Esophagus muscularis mucosa (tissue), 4 donors: ENCODE measurements at regions not wholly inside any gene's neighbourhood (a gene's known extent, or its start where the extent isn't known, plus 50 kb on each side); places are given as distances from the start of the nearest gene placed in this dataset.

Source experiments
- DNase-seq: peaks from one replicate; pipeline ENCODE4 v3.0.0-alpha.2; 2017; ENCODE audit errors: extremely low spot score
- H3K27ac ChIP-seq, 4 donors: fragments of 200-600 bp; sonication (generic); replicated peaks in 1 of 4; 1 replicate in 3 of 4; 2 replicates in 1 of 4; pipeline ENCODE4 v1.5.1; 2016 to 2019; ENCODE audit warnings: mild to moderate bottlenecking in 1 of 4
- H3K27me3 ChIP-seq, 4 donors: fragments of 200-600 bp; sonication (generic); one replicate each; pipeline versions ENCODE4 v1.5.1 to v1.6.0; 2016 to 2019
- H3K36me3 ChIP-seq, 4 donors: fragments of 200-600 bp; sonication (generic); one replicate each; pipeline ENCODE4 v1.5.1; 2016 to 2019
- H3K4me1 ChIP-seq, 4 donors: fragments of 200-600 bp; sonication (generic); one replicate each; pipeline ENCODE4 v1.5.1; 2016 to 2019
- H3K4me3 ChIP-seq, 4 donors: fragments of 200-600 bp; sonication (generic); 1 replicate in 2 of 4; 2 replicates in 2 of 4; pipeline ENCODE4 v1.5.1; 2016 to 2019; ENCODE audit warnings: mild to moderate bottlenecking in 4 of 4, moderate library complexity in 1 of 4
- H3K9me3 ChIP-seq, 4 donors: fragments of 200-600 bp; sonication (generic); 1 replicate in 3 of 4; 2 replicates in 1 of 4; pipeline ENCODE4 v1.5.1; 2016 to 2019
- CTCF ChIP-seq, 3 experiments: fragments of 200-600 bp in 2 of 3; fragments of 450-650 bp in 1 of 3; sonication (generic) in 2 of 3; IDR thresholded peaks; one replicate each; pipeline ENCODE4 v1.5.1; 2017 to 2019; ENCODE audit warnings: antibody characterized with exemption in 3 of 3, mild to moderate bottlenecking in 2 of 3, moderate library complexity in 1 of 3
- EP300 ChIP-seq: sonication (generic); formaldehyde crosslinking; IDR thresholded peaks from one replicate; pipeline ENCODE4 v1.6.1; 2017; ENCODE audit warnings: antibody characterized with exemption
- POLR2A ChIP-seq: fragments of 450-650 bp; IDR thresholded peaks from one replicate; pipeline ENCODE4 v1.6.1; 2017; ENCODE audit warnings: antibody characterized with exemption, moderate library complexity, mild to moderate bottlenecking, low read depth
- POLR2AphosphoS5 ChIP-seq, 2 donors: sonication (generic); formaldehyde crosslinking; IDR thresholded peaks; one replicate each; pipeline ENCODE4 v1.6.1; 2017; ENCODE audit warnings: antibody characterized with exemption in 2 of 2
- WGBS: methylation state at CpG from one replicate; pipeline ENCODE4 v1.1.5; 2018; 5-methylcytosine and 5-hydroxymethylcytosine counted together
- intact Hi-C: fragments of 100-400 bp; cut with DNase I; formaldehyde crosslinking; loops from one replicate; pipeline ENCODE4 v1.15.1; 2023

- H3K27ac ChIP-seq, result no peak overlapping the region
- peaks cover 0 to 8% (median 0%) of the 10 kb centered on the region in 4 donors for H3K27me3 ChIP-seq
- no peak overlapping the region for H3K4me3 ChIP-seq
- no peak for TF ChIP-seq EP300
- no peak for TF ChIP-seq POLR2A
- no peak for TF ChIP-seq CTCF (IDR thresholded peaks at IDR 0.05)
- intact Hi-C loops, result no loop called here
- no peaks in the 10 kb centered on the region for H3K36me3 ChIP-seq
- no peak for DNase-seq
- H3K4me1 ChIP-seq, result no peaks in the 10 kb centered on the region
- H3K9me3 ChIP-seq, result no peaks in the 10 kb centered on the region
- 92% methylated on average over 2 of the region's 2 CpGs for WGBS
Observed at GRCh38 chr7:65233409-65234034, 140.1 kb upstream of the ZNF92 start.

- TF ChIP-seq EP300, result no peak
- TF ChIP-seq POLR2AphosphoS5 (IDR thresholded peaks at IDR 0.05), result no peak
- no peak for DNase-seq
- Histone ChIP-seq H3K27ac (no peak overlapping the region), H3K36me3 (no peaks in the 10 kb centered on the region), H3K27me3 (no peaks in the 10 kb centered on the region), H3K4me1 (no peaks in the 10 kb centered on the region), H3K9me3 (no peaks in the 10 kb centered on the region), H3K4me3 (no peak overlapping the region)
- 95% methylated on average over 1 of the region's 1 CpG for WGBS
- intact Hi-C loops, result no loop called here
Observed at GRCh38 chr7:65230231-65230630, 143.4 kb upstream of the ZNF92 start.

- Histone ChIP-seq H3K4me1 (no peaks in the 10 kb centered on the region), H3K36me3 (no peaks in the 10 kb centered on the region), H3K4me3 (no peak overlapping the region), H3K27me3 (no peaks in the 10 kb centered on the region), H3K9me3 (no peaks in the 10 kb centered on the region), H3K27ac (no peak overlapping the region)
- intact Hi-C loops, result no loop called here
- no peak for DNase-seq
- no peak for TF ChIP-seq POLR2AphosphoS5 (IDR thresholded peaks at IDR 0.05)
- no peak for TF ChIP-seq POLR2A
- no peak for TF ChIP-seq CTCF (IDR thresholded peaks at IDR 0.05)
- no peak for TF ChIP-seq EP300
- WGBS, result 98% methylated on average over 6 of the region's 6 CpGs
Observed at GRCh38 chr7:65225422-65226006, 148.1 kb upstream of the ZNF92 start.

- intact Hi-C loops, result no loop called here
- Histone ChIP-seq H3K27ac (no peak overlapping the region), H3K9me3 (no peaks in the 10 kb centered on the region), H3K27me3 (no peaks in the 10 kb centered on the region), H3K4me3 (no peak overlapping the region), H3K4me1 (no peaks in the 10 kb centered on the region), H3K36me3 (no peaks in the 10 kb centered on the region)
- DNase-seq, result no peak
- TF ChIP-seq POLR2AphosphoS5 (IDR thresholded peaks at IDR 0.05) (no peak), POLR2A (no peak), CTCF (IDR thresholded peaks at IDR 0.05) (no peak), EP300 (no peak)
- 88% methylated on average over 4 of the region's 4 CpGs for WGBS
Observed at GRCh38 chr7:65222655-65223054, 151.0 kb upstream of the ZNF92 start.

- no peak for TF ChIP-seq POLR2AphosphoS5 (IDR thresholded peaks at IDR 0.05)
- no peak for TF ChIP-seq CTCF (IDR thresholded peaks at IDR 0.05)
- no peak for TF ChIP-seq EP300
- TF ChIP-seq POLR2A, result no peak
- no peaks in the 10 kb centered on the region for H3K9me3 ChIP-seq
- no peaks in the 10 kb centered on the region for H3K4me1 ChIP-seq
- 90% methylated on average over 3 of the region's 3 CpGs for WGBS
- H3K27me3 ChIP-seq, result no peaks in the 10 kb centered on the region
- no peak overlapping the region for H3K4me3 ChIP-seq
- H3K27ac ChIP-seq, result no peak overlapping the region
- DNase-seq, result no peak
- intact Hi-C loops, result no loop called here
- H3K36me3 ChIP-seq, result no peaks in the 10 kb centered on the region
Observed at GRCh38 chr7:65221683-65222082, 152.0 kb upstream of the ZNF92 start.
